H9 (cell line): ENCODE measurements at regions not wholly inside any gene's neighbourhood (a gene's known extent, or its start where the extent isn't known, plus 50 kb on each side); places are given as distances from the start of the nearest gene placed in this dataset.

ENCODE experiments used
- DNase-seq: peaks from one replicate; pipeline ENCODE4 v3.0.0-alpha.2; 2017
- H2AFZ ChIP-seq: one replicate; pipeline ENCODE4 v1.6.1; 2013; ENCODE audit warnings: mild to moderate bottlenecking, low read length, control low read depth, moderate library complexity
- H2AK5ac ChIP-seq: 2 replicates; pipeline ENCODE4 v1.6.1; 2013; ENCODE audit warnings: low read length, control low read depth, mixed read lengths; ENCODE audit not compliant: insufficient read length
- H2BK120ac ChIP-seq: one replicate; pipeline ENCODE4 v1.6.1; 2013; ENCODE audit warnings: low read depth, mild to moderate bottlenecking, low read length, control low read depth, inconsistent platforms; ENCODE audit not compliant: poor library complexity, severe bottlenecking
- H2BK12ac ChIP-seq: 2 replicates; pipeline ENCODE4 v1.6.1; 2013; ENCODE audit warnings: low read length, control low read depth, mixed read lengths, low read depth; ENCODE audit not compliant: insufficient read length
- H2BK15ac ChIP-seq: 2 replicates; pipeline ENCODE4 v1.6.1; 2013; ENCODE audit warnings: low read depth, low read length, control low read depth
- H2BK20ac ChIP-seq: one replicate; pipeline ENCODE4 v1.6.1; 2013; ENCODE audit warnings: low read depth, mild to moderate bottlenecking, low read length, control low read depth, inconsistent platforms; ENCODE audit not compliant: poor library complexity, severe bottlenecking
- H2BK5ac ChIP-seq: 2 replicates; pipeline ENCODE4 v1.6.1; 2013; ENCODE audit warnings: low read length, control low read depth, mixed read lengths; ENCODE audit not compliant: insufficient read length
- H3K14ac ChIP-seq: 2 replicates; pipeline ENCODE4 v1.6.1; 2013; ENCODE audit warnings: low read length, control low read depth; ENCODE audit not compliant: insufficient read depth
- H3K18ac ChIP-seq: 2 replicates; pipeline ENCODE4 v1.6.1; 2013; ENCODE audit warnings: low read depth, mild to moderate bottlenecking, mixed read lengths, low read length, control low read depth; ENCODE audit not compliant: insufficient read length
- H3K23ac ChIP-seq: 2 replicates; pipeline ENCODE4 v1.6.1; 2013; ENCODE audit warnings: low read length, control low read depth, mixed read lengths, low read depth; ENCODE audit not compliant: insufficient read length
- H3K23me2 ChIP-seq: 2 replicates; pipeline ENCODE4 v1.6.1; 2013; ENCODE audit warnings: low read depth, mild to moderate bottlenecking, mixed read lengths, low read length, control low read depth; ENCODE audit not compliant: insufficient read length, poor library complexity, severe bottlenecking
- H3K27ac ChIP-seq: 2 replicates; pipeline ENCODE4 v1.5.1; 2013; ENCODE audit warnings: low read length, control low read depth, mixed read lengths, low read depth; ENCODE audit not compliant: insufficient read length
- H3K27me3 ChIP-seq: 2 replicates; pipeline ENCODE4 v1.6.1; 2013; ENCODE audit warnings: low read length, control low read depth, inconsistent platforms; ENCODE audit not compliant: insufficient read depth
- H3K4ac ChIP-seq: 2 replicates; pipeline ENCODE4 v1.6.1; 2013; ENCODE audit warnings: low read depth, mild to moderate bottlenecking, control low read depth, inconsistent platforms, low read length, moderate library complexity
- H3K4me1 ChIP-seq: 2 replicates; pipeline ENCODE4 v1.6.1; 2013; ENCODE audit warnings: low read length, control low read depth, inconsistent platforms; ENCODE audit not compliant: insufficient read depth
- H3K4me2 ChIP-seq: 2 replicates; pipeline ENCODE4 v1.6.1; 2013; ENCODE audit warnings: low read length, control low read depth, mixed read lengths; ENCODE audit not compliant: insufficient read length, insufficient read depth
- H3K56ac ChIP-seq: 2 replicates; pipeline ENCODE4 v1.6.1; 2013; ENCODE audit warnings: low read depth, mild to moderate bottlenecking, mixed read lengths, low read length, control low read depth; ENCODE audit not compliant: insufficient read length
- H3K79me1 ChIP-seq: 2 replicates; pipeline ENCODE4 v1.6.1; 2013; ENCODE audit warnings: low read depth, mild to moderate bottlenecking, moderate library complexity, low read length, control low read depth, inconsistent platforms; ENCODE audit not compliant: insufficient read depth, poor library complexity, severe bottlenecking
- H3K79me2 ChIP-seq: 2 replicates; pipeline ENCODE4 v1.6.1; 2013; ENCODE audit warnings: low read length, control low read depth, inconsistent platforms; ENCODE audit not compliant: insufficient read depth
- H3K9ac ChIP-seq: 2 replicates; pipeline ENCODE4 v1.6.1; 2013; ENCODE audit warnings: low read length, control low read depth, mixed read lengths; ENCODE audit not compliant: insufficient read length; ENCODE audit errors: extremely low read depth
- H3K9me3 ChIP-seq: one replicate; pipeline ENCODE4 v1.6.1; 2013; ENCODE audit warnings: low read depth, low read length, inconsistent platforms; ENCODE audit not compliant: control insufficient read depth
- H3T11ph ChIP-seq: one replicate; pipeline ENCODE4 v1.6.1; 2013; ENCODE audit warnings: mild to moderate bottlenecking, low read length, control low read depth, inconsistent platforms
- H4K20me1 ChIP-seq: one replicate; pipeline ENCODE4 v1.6.1; 2013; ENCODE audit not compliant: control insufficient read depth, insufficient read length, insufficient read depth
- H4K5ac ChIP-seq: 2 replicates; pipeline ENCODE4 v1.6.1; 2013; ENCODE audit warnings: low read depth, mild to moderate bottlenecking, mixed read lengths, low read length, control low read depth; ENCODE audit not compliant: insufficient read length
- H4K8ac ChIP-seq: replicated peaks from 2 replicates; pipeline ENCODE4 v1.6.1; 2013; ENCODE audit warnings: low read length, control low read depth, mixed read lengths, low read depth; ENCODE audit not compliant: insufficient read length
- H4K91ac ChIP-seq: 2 replicates; pipeline ENCODE4 v1.6.1; 2013; ENCODE audit warnings: low read depth, mild to moderate bottlenecking, moderate library complexity, mixed read lengths, low read length, control low read depth; ENCODE audit not compliant: insufficient read length
- H3K27ac Mint-ChIP-seq, 3 experiments: 2 replicates in 2 of 3; 3 replicates in 1 of 3; pipeline ENCODE4 v1.8.0; 2020 to 2021; ENCODE audit warnings: mixed read lengths in 3 of 3, mild to moderate bottlenecking in 1 of 3, moderate library complexity in 1 of 3
- H3K27me3 Mint-ChIP-seq: 2 replicates; pipeline ENCODE4 v1.8.0; 2021; ENCODE audit warnings: low read depth, mild to moderate bottlenecking, moderate library complexity, mixed read lengths
- H3K36me3 Mint-ChIP-seq, 3 experiments: 2 replicates in 2 of 3; 3 replicates in 1 of 3; pipeline ENCODE4 v1.8.0; 2020 to 2021; ENCODE audit warnings: low read depth in 3 of 3, mixed read lengths in 3 of 3; ENCODE audit not compliant: insufficient read depth in 1 of 3
- H3K4me1 Mint-ChIP-seq, 2 experiments: 2 replicates each; pipeline ENCODE4 v1.8.0; 2020; ENCODE audit warnings: mixed read lengths in 2 of 2
- H3K4me3 Mint-ChIP-seq, 2 experiments: 2 replicates in 1 of 2; 3 replicates in 1 of 2; pipeline ENCODE4 v1.8.0; 2020 to 2021; ENCODE audit warnings: mild to moderate bottlenecking in 2 of 2, mixed read lengths in 2 of 2, moderate library complexity in 1 of 2
- H3K9me3 Mint-ChIP-seq, 2 experiments: 2 replicates in 1 of 2; 3 replicates in 1 of 2; pipeline ENCODE4 v1.8.0; 2020; ENCODE audit warnings: mild to moderate bottlenecking in 2 of 2, mixed read lengths in 2 of 2, moderate library complexity in 1 of 2
- CTCF ChIP-seq: fragments of 200-600 bp; sonication (generic); conservative IDR thresholded peaks from 3 replicates; pipeline ENCODE4 v1.8.0; 2021; ENCODE audit warnings: antibody characterized with exemption, mild to moderate bottlenecking
- WGBS: extraction: QIAGEN DNeasy Blood & Tissue Kit; methylation state at CpG from one replicate; pipeline ENCODE4 v1.1.7; 2013; ENCODE audit warnings: missing lambda C conversion rate, low lambda C conversion rate, mixed read lengths; ENCODE audit not compliant: insufficient read length; ENCODE audit errors: extremely low coverage; 5-methylcytosine and 5-hydroxymethylcytosine counted together

DNA sequence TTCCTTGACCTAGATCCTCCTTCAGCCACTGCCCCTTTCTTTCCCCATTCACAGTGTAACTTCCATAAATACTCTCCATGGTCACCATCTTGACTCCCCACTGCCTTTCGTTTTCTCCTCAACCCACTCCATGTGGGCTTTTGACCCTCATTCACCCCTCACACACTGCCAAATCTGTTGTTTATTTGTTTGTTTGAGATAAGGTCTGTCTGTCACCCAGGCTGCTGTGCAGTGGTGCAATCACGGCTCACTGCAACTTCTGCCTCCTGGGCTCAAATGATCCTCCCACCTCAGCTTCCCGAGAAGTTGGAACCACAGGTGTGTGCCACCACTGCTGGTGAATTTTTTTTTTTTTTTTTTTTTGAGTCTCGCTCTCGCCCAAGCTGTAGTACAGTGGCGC is 162.9 kb downstream of the FGF1 start:
- H3K27me3 ChIP-seq, result no peaks in the 10 kb centered on the region
- no peak overlapping the region for H3K4ac ChIP-seq
- peaks cover 10 to 13% of the 10 kb centered on the region in 2 experiments for H3K4me1 Mint-ChIP-seq
- no peak overlapping the region for H3K27ac Mint-ChIP-seq
- H2AFZ ChIP-seq, result no peak overlapping the region
- H4K5ac ChIP-seq, result no peak overlapping the region
- no peak overlapping the region for H3K9ac ChIP-seq
- no peaks in the 10 kb centered on the region for H3K79me2 ChIP-seq
- no peak overlapping the region for H2BK15ac ChIP-seq
- no peaks in the 10 kb centered on the region for H3K27me3 Mint-ChIP-seq
- no peak overlapping the region for H3K23ac ChIP-seq
- H3K9me3 Mint-ChIP-seq, result 0 out of 5 replicates have a peak, but pooled peaks cover 0 to under 1% of the 10 kb centered on the region in 2 experiments
- no peaks in the 10 kb centered on the region; a peak in 1 of 7 replicates for H3K36me3 Mint-ChIP-seq
- no peak for TF ChIP-seq CTCF
- H3K79me1 ChIP-seq, result no peaks in the 10 kb centered on the region
- H2BK12ac ChIP-seq, result no peak overlapping the region
- no peak overlapping the region for H2BK120ac ChIP-seq
- H4K8ac ChIP-seq, result no peak overlapping the region
- no peaks in the 10 kb centered on the region for H4K20me1 ChIP-seq
- WGBS, result no CpG with 5 or more reads among the region's 6 CpGs
- H3K56ac ChIP-seq, result no peak overlapping the region
- H3K4me3 Mint-ChIP-seq, result no peak overlapping the region
- no peak overlapping the region for H4K91ac ChIP-seq
- H3K27ac ChIP-seq, result no peak overlapping the region
- no peaks in the 10 kb centered on the region for H3K23me2 ChIP-seq
- no peak overlapping the region for H3T11ph ChIP-seq
- H2BK5ac ChIP-seq, result no peak overlapping the region
- no peak for DNase-seq
- H2AK5ac ChIP-seq, result no peak overlapping the region
- H3K18ac ChIP-seq, result no peak overlapping the region
- H3K14ac ChIP-seq, result no peak overlapping the region
- H3K4me1 ChIP-seq, result peaks cover 4% of the 10 kb centered on the region; the same call in 1 of the 2 replicates
- H3K9me3 ChIP-seq, result no peaks in the 10 kb centered on the region
- H3K4me2 ChIP-seq, result no peak overlapping the region
- no peak overlapping the region for H2BK20ac ChIP-seq
